A673 (cell line): ENCODE measurements at regions not wholly inside any gene's neighbourhood (a gene's known extent, or its start where the extent isn't known, plus 50 kb on each side); places are given as distances from the start of the nearest gene placed in this dataset.

Source experiments
- BruUV-seq: library from RNA; stranded (reverse); fragments of 400-500 nt; replicated peaks from 2 replicates; lab custom pipeline; 2021; lab: Mats Ljungman, UMichigan
- CTCF ChIA-PET: fragments of 300-600 bp; sonication (Branson Sonifier 250); formaldehyde crosslinking; loops from one replicate; lab custom pipeline; 2022; ENCODE audit warnings: antibody characterized with exemption; lab: Charles Lee
- POLR2A ChIA-PET: fragments of 300-600 bp; sonication (Branson Sonifier 250); formaldehyde crosslinking; loops from one replicate; lab custom pipeline; 2022; ENCODE audit warnings: antibody characterized with exemption; ENCODE audit not compliant: low non-redundant PET; lab: Charles Lee
- DNase-seq: peaks from one replicate; pipeline ENCODE4 v3.0.0-alpha.2; 2015; ENCODE audit warnings: low spot score
- H3K27ac ChIP-seq: fragments of 200-600 bp; sonication (generic); 2 replicates; pipeline ENCODE4 v1.5.1; 2016; ENCODE audit warnings: mixed run types, low read depth, mild to moderate bottlenecking, mixed read lengths, antibody characterized with exemption, low read length; ENCODE audit not compliant: poor library complexity, severe bottlenecking
- H3K27me3 ChIP-seq: fragments of 200-600 bp; sonication (generic); replicated peaks from 2 replicates; pipeline ENCODE4 v1.6.1; 2017; ENCODE audit warnings: mixed run types, low read depth, mild to moderate bottlenecking, mixed read lengths, antibody characterized with exemption, low read length; ENCODE audit not compliant: insufficient read depth, poor library complexity
- H3K36me3 ChIP-seq: fragments of 200-600 bp; sonication (generic); 2 replicates; pipeline ENCODE4 v1.6.1; 2016; ENCODE audit warnings: mixed run types, mild to moderate bottlenecking, mixed read lengths, antibody characterized with exemption, low read length; ENCODE audit not compliant: insufficient read depth, poor library complexity, severe bottlenecking
- H3K4me1 ChIP-seq: fragments of 200-600 bp; sonication (generic); 2 replicates; pipeline ENCODE4 v1.6.1; 2017; ENCODE audit warnings: mixed run types, mild to moderate bottlenecking, mixed read lengths, antibody characterized with exemption, low read length; ENCODE audit not compliant: insufficient read depth, poor library complexity, severe bottlenecking
- H3K4me3 ChIP-seq: fragments of 200-600 bp; sonication (generic); 2 replicates; pipeline ENCODE4 v1.5.1; 2016; ENCODE audit warnings: low read depth, mixed run types, mild to moderate bottlenecking, mixed read lengths, low read length; ENCODE audit not compliant: poor library complexity, severe bottlenecking
- H3K9me3 ChIP-seq: fragments of 200-600 bp; sonication (generic); 2 replicates; pipeline ENCODE4 v1.6.1; 2016; ENCODE audit warnings: mixed run types, low read depth, mild to moderate bottlenecking, mixed read lengths, antibody characterized with exemption, low read length; ENCODE audit not compliant: poor library complexity, severe bottlenecking
- EZH2 ChIP-seq: fragments of 200-600 bp; sonication (generic); IDR thresholded peaks from 2 replicates; pipeline ENCODE4 v1.6.1; 2017; ENCODE audit warnings: borderline replicate concordance, low read depth, mild to moderate bottlenecking, mixed read lengths, antibody characterized with exemption, low read length; ENCODE audit not compliant: poor library complexity, severe bottlenecking
- intact Hi-C: fragments of 100-400 bp; cut with micrococcal nuclease; formaldehyde crosslinking; loops from one replicate; pipeline ENCODE4 v1.10.0; 2022; ENCODE audit not compliant: unreplicated experiment
- TF ChIP-seq, protein P1 (sequence below): fragments of 300-800, 200-600 bp; sonication (generic); conservative IDR thresholded peaks from 2 replicates; pipeline ENCODE4 v1.5.1; 2017; ENCODE audit warnings: low read depth, mild to moderate bottlenecking, antibody characterized with exemption, low read length, moderate library complexity, mixed read lengths

DNA sequence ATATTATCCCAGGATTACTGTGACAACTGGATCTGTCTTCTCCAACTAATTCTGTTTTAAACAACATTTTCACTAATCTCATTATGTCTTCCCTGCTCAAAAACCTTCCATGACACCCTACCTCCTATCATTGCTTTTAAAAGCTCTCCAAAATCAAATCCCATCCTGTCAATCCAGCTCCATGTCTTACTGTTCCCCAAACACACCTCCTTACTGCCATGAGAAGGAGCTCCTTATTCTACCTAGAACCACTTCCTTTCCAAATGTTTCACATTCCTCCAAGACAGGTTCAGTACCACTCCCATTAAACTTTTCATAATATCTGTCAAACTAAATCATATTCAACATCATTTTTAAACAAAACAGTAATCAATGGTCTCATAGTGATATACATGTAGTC is 66.9 kb upstream of the WDR17 start:
- no peaks in the 10 kb centered on the region for H3K9me3 ChIP-seq
- H3K4me3 ChIP-seq: no peak overlapping the region
- ChIA-PET POLR2A (no interaction called here), CTCF (no interaction called here)
- intact Hi-C loops: no loop called here
- H3K36me3 ChIP-seq: no peaks in the 10 kb centered on the region
- peak; percentile 2 for DNase-seq
- no peaks in the 10 kb centered on the region for H3K4me1 ChIP-seq
- TF ChIP-seq, protein P1, sequence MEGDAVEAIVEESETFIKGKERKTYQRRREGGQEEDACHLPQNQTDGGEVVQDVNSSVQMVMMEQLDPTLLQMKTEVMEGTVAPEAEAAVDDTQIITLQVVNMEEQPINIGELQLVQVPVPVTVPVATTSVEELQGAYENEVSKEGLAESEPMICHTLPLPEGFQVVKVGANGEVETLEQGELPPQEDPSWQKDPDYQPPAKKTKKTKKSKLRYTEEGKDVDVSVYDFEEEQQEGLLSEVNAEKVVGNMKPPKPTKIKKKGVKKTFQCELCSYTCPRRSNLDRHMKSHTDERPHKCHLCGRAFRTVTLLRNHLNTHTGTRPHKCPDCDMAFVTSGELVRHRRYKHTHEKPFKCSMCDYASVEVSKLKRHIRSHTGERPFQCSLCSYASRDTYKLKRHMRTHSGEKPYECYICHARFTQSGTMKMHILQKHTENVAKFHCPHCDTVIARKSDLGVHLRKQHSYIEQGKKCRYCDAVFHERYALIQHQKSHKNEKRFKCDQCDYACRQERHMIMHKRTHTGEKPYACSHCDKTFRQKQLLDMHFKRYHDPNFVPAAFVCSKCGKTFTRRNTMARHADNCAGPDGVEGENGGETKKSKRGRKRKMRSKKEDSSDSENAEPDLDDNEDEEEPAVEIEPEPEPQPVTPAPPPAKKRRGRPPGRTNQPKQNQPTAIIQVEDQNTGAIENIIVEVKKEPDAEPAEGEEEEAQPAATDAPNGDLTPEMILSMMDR: no peak
- no peak for TF ChIP-seq EZH2
- no peak overlapping the region for H3K27ac ChIP-seq
- no TSS peak for BruUV-seq
- H3K27me3 ChIP-seq: peaks cover 33% of the 10 kb centered on the region

DNA sequence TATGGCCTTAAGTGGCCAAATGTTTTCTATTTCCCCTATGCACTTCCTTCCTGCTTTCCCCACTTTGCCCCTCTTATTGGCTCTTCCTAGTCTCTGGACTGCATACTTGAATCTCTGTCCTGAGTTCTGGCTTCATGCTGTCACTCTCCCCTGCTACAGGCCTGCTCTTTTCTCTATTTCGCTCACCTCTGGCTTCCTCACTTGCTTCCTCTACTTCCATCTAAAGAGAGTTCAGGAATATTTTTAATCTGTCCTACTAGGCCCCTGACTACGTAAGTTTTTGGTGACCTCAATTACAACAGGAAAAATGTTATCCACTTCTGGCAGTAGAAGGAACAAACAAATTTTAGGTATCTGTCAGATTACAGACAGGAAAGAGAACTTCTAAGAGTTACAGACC is 65.7 kb upstream of the WDR17 start:
- CTCF ChIA-PET: no interaction called here
- BruUV-seq: no TSS peak

DNA sequence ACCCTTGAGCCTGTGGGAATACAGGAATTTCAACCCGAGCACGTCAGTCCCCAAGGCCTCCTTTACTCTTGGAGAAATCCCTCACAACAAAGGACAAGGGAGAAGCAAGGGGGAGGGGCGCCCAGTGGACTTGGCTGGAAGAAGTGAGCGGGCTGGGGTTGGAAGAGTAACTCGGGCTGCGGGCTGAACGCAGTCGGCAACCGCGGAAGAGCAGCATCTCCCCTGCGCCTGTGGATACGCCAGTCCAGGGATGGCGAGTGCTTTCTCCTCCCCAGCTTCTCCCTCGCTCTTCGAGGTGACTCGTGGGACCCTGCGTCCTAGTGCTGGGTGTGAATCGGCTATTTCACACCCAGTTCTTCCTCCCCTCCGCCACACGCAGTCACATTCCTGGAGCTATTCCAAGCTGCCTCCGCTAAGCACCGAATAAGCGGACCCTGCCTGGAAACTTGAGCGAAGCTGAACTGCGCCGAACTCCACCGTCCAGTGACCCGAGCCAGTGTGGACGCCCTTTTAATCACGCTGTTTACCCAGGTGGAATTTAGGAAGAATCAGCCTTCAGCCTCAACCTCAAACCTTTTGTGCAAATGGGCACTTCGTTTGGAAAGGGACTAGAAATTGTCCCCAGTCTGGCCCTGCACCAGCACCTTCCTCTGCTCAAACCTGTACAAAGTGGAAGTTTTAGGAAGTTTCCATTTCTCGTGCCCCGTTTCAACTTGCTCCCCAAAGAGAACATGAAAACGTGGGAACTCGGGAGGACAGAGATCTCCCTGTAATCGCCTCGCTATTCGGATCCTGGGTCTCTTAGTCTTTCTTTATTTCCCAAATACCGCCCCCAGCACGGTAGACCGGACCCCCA is 64.3 kb upstream of the WDR17 start:
- BruUV-seq: no TSS peak
- no peak overlapping the region for H3K27ac ChIP-seq
- no peaks in the 10 kb centered on the region for H3K4me1 ChIP-seq
- TF ChIP-seq, protein P1: no peak
- no peak for TF ChIP-seq EZH2
- DNase-seq: peak; percentile 14
- H3K27me3 ChIP-seq: peaks cover 33% of the 10 kb centered on the region
- H3K36me3 ChIP-seq: no peaks in the 10 kb centered on the region
- H3K4me3 ChIP-seq: peak overlapping the region; percentile 45
- ChIA-PET POLR2A (no interaction called here), CTCF (no interaction called here)
- no peaks in the 10 kb centered on the region for H3K9me3 ChIP-seq
- intact Hi-C loops: no loop called here

More for the DNA sequence above, 65.7 kb upstream of the WDR17 start:
- intact Hi-C loops: no loop called here
- POLR2A ChIA-PET: no interaction called here
- DNase-seq: no peak
- TF ChIP-seq EZH2: no peak
- TF ChIP-seq, protein P1: no peak
- Histone ChIP-seq H3K4me3 (no peak overlapping the region), H3K27ac (no peak overlapping the region), H3K36me3 (no peaks in the 10 kb centered on the region), H3K9me3 (no peaks in the 10 kb centered on the region), H3K4me1 (no peaks in the 10 kb centered on the region), H3K27me3 (peaks cover 33% of the 10 kb centered on the region)
